Thyroid gland (tissue), 4 donors: ENCODE measurements at regions not wholly inside any gene's neighbourhood (a gene's known extent, or its start where the extent isn't known, plus 50 kb on each side); places are given as distances from the start of the nearest gene placed in this dataset.

Experiments
- DNase-seq, 2 donors: peaks; one replicate each; pipeline ENCODE4 v3.0.0-alpha.2; 2019
- H3K27ac ChIP-seq, 3 donors: fragments of 200-600 bp; sonication (generic); 1 replicate in 2 of 3; 2 replicates in 1 of 3; pipeline ENCODE4 v1.5.1; 2016 to 2019; ENCODE audit warnings: mild to moderate bottlenecking in 1 of 3, moderate library complexity in 1 of 3
- H3K27me3 ChIP-seq: fragments of 200-600 bp; sonication (generic); one replicate; pipeline ENCODE4 v1.5.1; 2019
- H3K36me3 ChIP-seq, 2 donors: fragments of 200-600 bp; sonication (generic); one replicate each; pipeline ENCODE4 v1.5.1; 2016 to 2019
- H3K4me1 ChIP-seq, 2 donors: fragments of 200-600 bp; sonication (generic); one replicate each; pipeline ENCODE4 v1.5.1; 2017 to 2019
- H3K4me3 ChIP-seq, 3 donors: fragments of 200-600 bp; sonication (generic); replicated peaks in 1 of 3; 1 replicate in 2 of 3; 2 replicates in 1 of 3; pipeline ENCODE4 v1.5.1; 2016; ENCODE audit warnings: mild to moderate bottlenecking in 1 of 3
- H3K9me3 ChIP-seq: fragments of 200-600 bp; sonication (generic); one replicate; pipeline ENCODE4 v1.5.1; 2017
- POLR2A ChIP-seq, 2 donors: fragments of 450-650 bp; IDR thresholded peaks; one replicate each; pipeline ENCODE4 v1.6.1; 2017; ENCODE audit warnings: antibody characterized with exemption in 2 of 2, mild to moderate bottlenecking in 2 of 2, moderate library complexity in 1 of 2
- WGBS, 2 donors: methylation state at CpG; one replicate each; pipeline ENCODE4 v1.1.5; 2017; 5-methylcytosine and 5-hydroxymethylcytosine counted together
- intact Hi-C: fragments of 100-400 bp; cut with DNase I; formaldehyde crosslinking; loops from one replicate; pipeline ENCODE4 v1.15.1; 2023
- TF ChIP-seq, protein P1 (sequence below), 6 experiments: fragments of 200-600 bp in 3 of 6; fragments of 450-650 bp in 3 of 6; sonication (generic) in 3 of 6; IDR thresholded peaks; one replicate each; pipeline ENCODE4 v1.5.1; 2016 to 2019; ENCODE audit warnings: antibody characterized with exemption in 6 of 6, mild to moderate bottlenecking in 2 of 6, inconsistent platforms in 1 of 6, moderate library complexity in 1 of 6

DNA sequence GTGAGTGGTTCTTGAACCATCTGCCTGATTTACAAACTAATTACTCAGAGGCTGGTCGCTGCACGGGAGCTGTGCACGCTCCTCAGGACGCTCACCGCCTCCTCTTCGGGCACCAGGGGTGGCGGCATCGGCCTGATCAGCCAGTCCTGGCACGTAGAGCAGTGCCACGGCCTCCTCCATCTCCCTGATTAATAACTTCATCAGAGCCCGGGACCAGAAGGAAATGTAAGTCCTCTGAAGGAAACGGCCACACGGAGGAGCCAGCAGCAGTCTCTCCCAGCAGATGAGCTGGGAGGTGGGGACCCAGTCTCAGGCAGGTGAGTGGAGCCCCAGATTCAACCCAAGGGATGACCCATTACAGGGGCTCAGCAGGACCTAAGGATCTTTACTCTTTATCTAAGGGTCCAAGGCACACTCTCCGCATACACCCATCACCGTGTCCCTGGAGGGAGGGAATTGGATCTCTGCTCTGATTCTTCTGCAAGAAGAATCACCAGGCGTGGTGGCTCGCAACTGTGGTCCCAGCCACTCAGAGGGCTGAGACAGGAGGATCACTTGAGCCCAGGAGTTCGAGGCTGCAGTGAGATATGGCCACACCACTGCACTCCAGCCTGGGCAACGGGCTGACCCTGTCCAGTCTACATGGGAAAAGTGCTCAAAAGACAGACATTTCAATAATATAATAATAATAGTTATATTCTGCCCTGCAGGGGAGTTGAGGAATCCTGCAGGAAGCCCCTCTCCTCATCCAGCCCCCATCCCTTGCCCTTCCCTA lies 366.5 kb downstream of the SEC14L1 start:
- Histone ChIP-seq H3K4me3 (no peak overlapping the region), H3K36me3 (no peaks in the 10 kb centered on the region), H3K9me3 (no peaks in the 10 kb centered on the region), H3K4me1 (no peaks in the 10 kb centered on the region), H3K27me3 (no peaks in the 10 kb centered on the region), H3K27ac (no peak overlapping the region)
- DNase-seq = no peak
- 69 to 72% methylated on average over 16 to 17 of the region's 19 CpGs for WGBS, 2 donors
- intact Hi-C loops = no loop called here
- no peak for TF ChIP-seq POLR2A (IDR thresholded peaks at IDR 0.05)
- TF ChIP-seq, protein P1, sequence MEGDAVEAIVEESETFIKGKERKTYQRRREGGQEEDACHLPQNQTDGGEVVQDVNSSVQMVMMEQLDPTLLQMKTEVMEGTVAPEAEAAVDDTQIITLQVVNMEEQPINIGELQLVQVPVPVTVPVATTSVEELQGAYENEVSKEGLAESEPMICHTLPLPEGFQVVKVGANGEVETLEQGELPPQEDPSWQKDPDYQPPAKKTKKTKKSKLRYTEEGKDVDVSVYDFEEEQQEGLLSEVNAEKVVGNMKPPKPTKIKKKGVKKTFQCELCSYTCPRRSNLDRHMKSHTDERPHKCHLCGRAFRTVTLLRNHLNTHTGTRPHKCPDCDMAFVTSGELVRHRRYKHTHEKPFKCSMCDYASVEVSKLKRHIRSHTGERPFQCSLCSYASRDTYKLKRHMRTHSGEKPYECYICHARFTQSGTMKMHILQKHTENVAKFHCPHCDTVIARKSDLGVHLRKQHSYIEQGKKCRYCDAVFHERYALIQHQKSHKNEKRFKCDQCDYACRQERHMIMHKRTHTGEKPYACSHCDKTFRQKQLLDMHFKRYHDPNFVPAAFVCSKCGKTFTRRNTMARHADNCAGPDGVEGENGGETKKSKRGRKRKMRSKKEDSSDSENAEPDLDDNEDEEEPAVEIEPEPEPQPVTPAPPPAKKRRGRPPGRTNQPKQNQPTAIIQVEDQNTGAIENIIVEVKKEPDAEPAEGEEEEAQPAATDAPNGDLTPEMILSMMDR (IDR thresholded peaks at IDR 0.05) = no peak

DNA sequence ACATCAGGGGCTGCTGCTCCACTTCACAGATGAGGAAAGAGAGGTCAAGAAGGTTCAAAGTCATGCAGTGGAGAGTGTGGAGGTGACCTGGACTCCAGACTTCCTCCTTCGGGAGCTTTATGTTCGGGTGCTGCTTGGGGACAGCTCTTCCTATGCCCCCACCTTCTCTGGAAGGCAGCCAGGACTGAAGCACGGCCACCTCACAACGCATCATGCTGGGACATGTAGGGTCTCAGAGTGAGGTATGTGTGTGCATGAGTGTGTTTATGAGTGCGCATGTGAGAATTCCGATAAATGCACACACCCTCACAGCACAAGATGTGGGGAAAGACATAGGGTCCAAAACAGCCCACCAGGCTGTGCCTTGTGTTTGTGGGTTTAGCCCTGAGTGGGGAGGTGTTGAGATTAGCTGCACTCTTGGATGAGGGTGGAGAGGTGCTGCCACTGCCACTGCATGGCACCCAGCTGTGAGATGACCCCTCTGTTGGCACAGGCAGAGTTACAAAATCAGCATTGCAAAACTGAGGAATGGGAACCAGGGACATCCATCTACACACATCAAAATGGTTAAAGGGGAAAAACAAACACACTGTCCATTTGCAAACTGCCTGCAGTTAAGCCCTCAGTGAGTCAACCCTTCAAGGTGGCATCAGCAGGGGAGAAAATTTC lies 367.4 kb downstream of the SEC14L1 start:
- intact Hi-C loops = no loop called here
- WGBS, 2 donors = 36 to 56% methylated on average over 6 of the region's 6 CpGs
- DNase-seq = no peak

GRCh38 chr17:77509089-77509488 lies 368.3 kb downstream of the SEC14L1 start:
- TF ChIP-seq POLR2A (IDR thresholded peaks at IDR 0.05) = no peak
- TF ChIP-seq, protein P1 (IDR thresholded peaks at IDR 0.05) = no peak
- WGBS, 2 donors = 98 to 99% methylated on average over 2 of the region's 2 CpGs
- Histone ChIP-seq H3K27ac (no peak overlapping the region), H3K4me3 (no peak overlapping the region), H3K36me3 (no peaks in the 10 kb centered on the region), H3K4me1 (no peaks in the 10 kb centered on the region), H3K9me3 (no peaks in the 10 kb centered on the region), H3K27me3 (no peaks in the 10 kb centered on the region)
- intact Hi-C loops = no loop called here
- DNase-seq = no peak

More for the DNA sequence above, 367.4 kb downstream of the SEC14L1 start:
- Histone ChIP-seq H3K4me1 (no peaks in the 10 kb centered on the region), H3K27me3 (no peaks in the 10 kb centered on the region), H3K27ac (no peak overlapping the region), H3K36me3 (no peaks in the 10 kb centered on the region), H3K4me3 (no peak overlapping the region), H3K9me3 (no peaks in the 10 kb centered on the region)
- TF ChIP-seq, protein P1 (IDR thresholded peaks at IDR 0.05) = no peak
- no peak for TF ChIP-seq POLR2A (IDR thresholded peaks at IDR 0.05)

DNA sequence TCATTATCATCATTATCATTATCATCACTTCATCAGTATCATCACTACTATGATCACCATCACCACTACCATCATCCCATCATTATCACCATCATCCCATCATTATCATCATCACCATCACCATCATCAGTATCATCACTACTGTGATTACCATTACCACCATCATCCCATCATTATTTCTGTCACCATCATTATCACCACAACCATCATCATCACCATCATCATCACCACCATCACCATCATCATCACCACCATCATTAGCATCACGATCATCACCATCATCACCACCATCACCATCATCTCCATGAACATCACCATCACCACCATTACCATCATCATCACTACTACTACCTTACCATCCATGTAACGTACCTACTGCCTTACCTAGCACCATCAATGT lies 368.8 kb downstream of the SEC14L1 start:
- no peak overlapping the region for H3K4me3 ChIP-seq
- intact Hi-C loops = no loop called here
- 98 to 99% methylated on average over 2 of the region's 2 CpGs for WGBS, 2 donors
- no peaks in the 10 kb centered on the region for H3K9me3 ChIP-seq
- DNase-seq = no peak
- no peaks in the 10 kb centered on the region for H3K27me3 ChIP-seq
- no peak overlapping the region for H3K27ac ChIP-seq
- no peak for TF ChIP-seq POLR2A (IDR thresholded peaks at IDR 0.05)
- TF ChIP-seq, protein P1 (IDR thresholded peaks at IDR 0.05) = no peak
- H3K36me3 ChIP-seq = no peaks in the 10 kb centered on the region
- no peaks in the 10 kb centered on the region for H3K4me1 ChIP-seq

GRCh38 chr17:77510133-77510796 lies 369.5 kb downstream of the SEC14L1 start:
- H3K36me3 ChIP-seq = no peaks in the 10 kb centered on the region
- TF ChIP-seq, protein P1 (IDR thresholded peaks at IDR 0.05) = no peak
- TF ChIP-seq POLR2A (IDR thresholded peaks at IDR 0.05) = no peak
- H3K9me3 ChIP-seq = no peaks in the 10 kb centered on the region
- intact Hi-C loops = no loop called here
- no peak for DNase-seq
- WGBS, 2 donors = 78 to 89% methylated on average over 7 to 8 of the region's 8 CpGs
- H3K4me1 ChIP-seq = no peaks in the 10 kb centered on the region
- H3K27me3 ChIP-seq = no peaks in the 10 kb centered on the region
- no peak overlapping the region for H3K4me3 ChIP-seq
- no peak overlapping the region for H3K27ac ChIP-seq
